GM21526 (cell line): ENCODE measurements at regions not wholly inside any gene's neighbourhood (a gene's known extent, or its start where the extent isn't known, plus 50 kb on each side); places are given as distances from the start of the nearest gene placed in this dataset.
"Not testable (repeated sequence)": the region's sequence is repeated elsewhere in the genome, so short reads cannot be mapped to it uniquely, and the experiment has no call there.

Experiments
- ATAC-seq: cut with Tn5 transposase; IDR thresholded peaks from one replicate; pipeline ENCODE4 v1.9.1; 2021; ENCODE audit warnings: moderate library complexity; ENCODE audit not compliant: unreplicated experiment, low FRiP score

DNA sequence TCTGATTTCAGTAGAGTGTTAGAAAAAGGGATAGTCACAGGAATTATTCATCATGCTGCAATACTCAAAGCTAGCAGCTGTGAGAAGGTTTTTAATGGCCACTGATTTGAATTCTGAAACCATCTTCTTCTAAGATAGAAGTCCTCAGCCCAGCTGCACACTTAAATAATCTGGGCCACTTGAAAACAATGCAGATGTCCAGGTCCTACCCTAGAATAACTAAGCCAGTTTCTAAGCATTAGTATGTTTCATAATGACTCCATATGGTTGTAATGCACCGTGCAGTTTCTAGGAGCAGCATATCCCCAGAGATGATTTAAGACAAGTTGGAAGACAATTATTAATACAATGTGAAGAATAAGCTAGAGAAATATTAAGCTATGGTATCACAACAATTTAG lies 159.9 kb upstream of the FBXL17 start:
- ATAC-seq: peak; percentile 76

GRCh38 chr5:108536321-108536720 lies 154.4 kb upstream of the FBXL17 start:
- ATAC-seq: no peak

DNA sequence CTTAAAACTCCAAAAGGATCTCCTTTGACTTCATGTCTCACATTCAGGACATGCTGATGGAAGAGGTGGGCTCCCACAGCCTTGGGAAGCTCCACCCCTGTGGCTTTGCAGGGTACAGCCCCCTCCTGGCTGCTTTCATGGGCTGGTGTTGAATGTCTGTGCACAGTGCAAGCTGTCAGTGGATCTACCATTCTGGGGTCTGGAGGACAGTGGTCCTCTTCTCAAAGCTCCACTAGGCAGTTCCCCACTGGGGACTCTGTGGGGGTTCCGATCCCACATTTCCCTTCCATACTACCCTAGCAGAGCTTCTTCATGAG lies 150.2 kb upstream of the FBXL17 start:
- ATAC-seq: not testable (repeated sequence)

DNA sequence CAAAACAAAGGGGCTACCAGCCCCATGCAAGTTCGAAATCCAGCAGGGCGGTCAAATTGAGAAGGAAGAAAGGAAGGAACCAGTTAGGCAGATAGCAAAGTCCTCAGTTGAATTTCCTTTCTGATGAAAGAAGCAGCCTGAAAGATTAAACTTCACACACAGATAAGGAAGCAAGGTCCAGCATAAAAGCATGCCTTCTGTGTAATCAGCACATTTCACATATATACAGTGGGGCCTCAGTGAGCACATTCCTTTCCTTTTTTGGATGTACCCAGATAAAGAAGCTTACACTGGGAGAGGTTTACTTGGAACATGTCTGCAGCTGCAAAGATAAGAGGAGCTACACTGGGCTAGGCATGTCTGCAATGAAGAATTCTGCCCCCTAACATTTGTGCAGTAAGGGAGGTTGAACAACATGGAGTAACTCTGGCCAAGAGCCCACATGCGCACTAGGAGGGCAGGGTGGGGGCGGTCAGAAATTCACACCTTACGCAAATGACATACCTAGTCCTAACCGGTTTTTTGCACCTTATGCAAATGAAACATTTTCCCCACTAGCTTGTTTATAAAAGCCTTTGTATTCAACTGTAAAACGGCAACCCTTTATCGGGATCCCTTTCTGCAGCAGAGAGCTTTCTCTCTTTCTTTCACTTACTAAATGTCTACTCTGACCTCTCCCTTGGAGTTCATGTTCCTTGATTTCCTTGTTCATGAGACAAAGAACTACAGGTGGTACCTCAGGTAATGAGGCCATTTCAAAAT lies 149.7 kb upstream of the FBXL17 start:
- ATAC-seq: no peak

DNA sequence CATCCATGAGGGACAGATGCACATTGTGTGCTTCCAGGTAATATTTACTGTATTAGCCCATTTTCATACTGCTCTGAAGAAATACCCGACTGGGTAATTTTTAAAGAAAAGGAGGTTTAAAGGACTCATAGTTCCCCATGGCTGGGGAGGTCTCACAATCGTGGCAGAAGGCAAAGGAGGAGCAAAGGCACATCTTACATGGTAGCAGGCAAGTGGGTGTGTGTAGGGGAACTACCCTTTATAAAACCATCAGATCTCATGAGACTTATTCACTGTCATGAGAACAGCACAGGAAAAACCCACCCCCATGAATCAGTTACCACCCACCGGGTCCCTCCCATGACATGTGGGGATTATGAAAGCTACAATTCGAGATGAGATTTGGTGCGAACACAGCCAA lies 148.8 kb upstream of the FBXL17 start:
- no peak for ATAC-seq

DNA sequence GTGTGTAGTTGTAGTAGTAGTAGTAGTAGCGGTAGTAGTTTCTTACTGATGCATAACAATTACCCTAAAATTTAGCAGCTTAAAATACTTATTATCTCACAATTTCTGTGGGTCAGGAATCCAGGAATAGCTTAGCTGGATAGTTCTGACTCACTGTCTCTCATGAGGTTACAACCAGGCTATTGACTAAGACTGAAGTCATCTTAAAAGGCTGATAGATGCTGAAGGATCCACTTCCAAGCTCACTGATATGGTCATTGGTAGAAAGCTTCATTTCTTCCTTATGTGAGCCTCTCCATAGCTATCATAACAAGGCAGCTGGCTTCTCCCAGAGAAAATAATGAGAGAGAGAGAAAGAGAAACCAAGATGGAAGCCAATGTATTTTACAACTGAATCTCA lies 147.5 kb upstream of the FBXL17 start:
- no peak for ATAC-seq

- no peak for ATAC-seq
Observed at GRCh38 chr5:108528655-108529054, 146.8 kb upstream of the FBXL17 start.

DNA sequence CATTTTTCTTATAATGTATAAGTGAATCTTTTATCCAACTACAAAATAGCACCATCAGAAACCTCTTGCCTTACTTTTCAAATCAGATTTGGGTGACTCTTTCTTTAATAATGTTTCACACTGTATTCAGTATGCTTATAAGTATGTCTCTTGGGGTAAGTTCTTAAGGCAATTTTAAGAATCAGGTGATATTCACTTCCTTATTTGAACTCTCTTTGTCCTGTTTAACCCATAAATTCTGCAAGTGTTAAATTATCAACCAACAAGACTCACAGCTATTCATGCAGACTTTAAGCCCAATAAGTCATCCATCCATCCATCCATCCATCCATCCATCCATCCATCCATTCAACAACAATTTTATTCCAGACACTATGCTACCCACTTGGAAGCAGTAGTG lies 142.7 kb upstream of the FBXL17 start:
- no peak for ATAC-seq

DNA sequence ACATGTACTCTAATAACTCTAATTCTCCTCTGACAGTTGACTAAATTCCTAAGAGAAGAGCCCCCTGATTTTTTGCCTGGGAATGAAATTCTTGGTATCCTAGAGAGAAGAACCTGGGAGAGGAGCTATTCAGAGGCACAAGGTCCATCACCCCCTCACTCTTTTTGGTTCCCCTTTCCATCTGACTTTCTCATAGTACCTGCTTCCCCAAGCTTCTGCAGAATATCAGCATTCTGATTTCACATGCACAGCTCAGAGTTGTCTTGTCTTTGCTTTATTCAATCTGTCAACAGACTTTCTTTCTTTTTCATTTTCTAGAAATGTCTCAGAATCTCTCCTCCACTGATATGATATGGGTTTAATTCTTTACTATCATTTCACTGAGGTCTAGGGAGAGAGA lies 141.5 kb upstream of the FBXL17 start:
- peak; percentile 31 for ATAC-seq

GRCh38 chr5:108521841-108522506 lies 140.1 kb upstream of the FBXL17 start:
- ATAC-seq: peak; percentile 54

DNA sequence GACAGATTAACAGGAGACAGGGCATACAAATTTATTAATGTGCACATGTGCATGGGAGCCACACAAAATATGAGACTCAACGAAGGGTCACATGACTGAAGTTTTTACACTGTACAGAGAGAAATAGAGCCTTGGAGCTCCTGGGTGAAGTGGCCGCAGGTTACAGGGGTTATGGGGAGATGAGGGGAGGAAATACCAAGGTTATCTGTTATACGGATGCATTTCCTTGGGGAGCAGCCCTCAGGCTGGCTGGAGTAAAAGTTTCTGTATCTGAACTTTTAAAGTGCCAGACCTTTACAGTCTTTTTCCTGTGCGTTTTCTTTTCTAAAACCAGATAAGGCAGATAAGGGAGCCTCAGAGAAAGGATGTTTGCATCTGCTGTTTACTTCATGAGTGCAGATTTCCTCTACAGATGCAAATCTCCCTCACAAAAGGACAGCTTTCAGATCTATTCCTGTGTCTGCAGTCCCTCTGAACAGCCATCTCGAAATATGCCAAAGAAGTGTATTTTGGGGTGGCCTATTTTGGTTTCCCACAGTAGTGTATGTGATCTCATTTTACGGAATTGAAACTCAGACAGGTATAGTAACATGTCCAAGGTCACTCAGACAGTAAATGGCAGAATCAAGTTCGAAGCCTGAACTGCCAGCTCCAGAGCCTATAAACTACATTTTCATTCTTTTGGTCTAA lies 139.3 kb upstream of the FBXL17 start:
- peak; percentile 89 for ATAC-seq

DNA sequence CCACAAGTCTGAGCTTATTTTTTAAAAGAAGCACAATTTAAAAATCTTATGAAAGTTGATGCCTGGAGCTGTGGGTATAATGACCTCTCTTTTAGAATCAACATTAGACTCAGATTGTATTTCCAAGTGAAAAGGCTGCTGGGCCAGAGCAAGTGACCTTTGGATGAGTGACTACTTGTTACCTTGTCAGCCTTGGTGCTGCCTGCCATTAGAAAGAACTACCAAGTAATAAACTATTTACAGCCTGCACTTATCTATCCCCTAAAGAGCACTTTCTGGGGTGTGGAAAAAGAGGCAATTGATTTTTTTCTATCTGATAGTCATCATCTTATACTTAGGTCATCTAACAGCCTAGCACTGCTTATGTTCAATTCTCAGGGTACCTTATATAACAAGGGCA lies 134.9 kb upstream of the FBXL17 start:
- ATAC-seq: no peak

DNA sequence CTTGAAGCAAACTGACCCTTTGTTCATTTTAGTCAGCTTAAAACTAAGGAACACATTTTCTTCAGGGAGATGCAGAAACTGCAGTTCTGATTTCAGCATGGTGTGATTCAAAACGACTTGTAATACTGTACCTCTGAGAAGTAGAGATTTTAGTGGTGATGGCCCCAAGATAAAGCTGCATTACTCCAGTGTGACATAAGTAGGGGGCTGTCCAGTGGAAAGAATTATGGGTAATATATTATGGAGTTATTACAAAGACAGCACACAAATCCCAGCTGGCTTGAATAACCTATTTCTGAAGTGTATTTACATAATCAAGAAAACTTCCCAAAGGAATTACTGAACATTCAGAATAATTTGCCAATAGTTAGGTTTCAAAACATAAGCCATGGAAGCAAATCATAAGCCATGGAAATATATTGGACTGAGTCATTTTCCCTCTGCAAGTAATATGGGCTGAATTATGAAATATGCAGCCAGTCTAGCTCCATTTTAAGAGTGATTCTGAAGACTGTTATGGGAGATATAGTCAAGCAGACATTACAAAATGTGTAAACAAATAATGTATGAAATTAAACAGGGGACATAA lies 133.7 kb upstream of the FBXL17 start:
- ATAC-seq: no peak

GRCh38 chr5:108508979-108509378 lies 127.1 kb upstream of the FBXL17 start:
- ATAC-seq: no peak

DNA sequence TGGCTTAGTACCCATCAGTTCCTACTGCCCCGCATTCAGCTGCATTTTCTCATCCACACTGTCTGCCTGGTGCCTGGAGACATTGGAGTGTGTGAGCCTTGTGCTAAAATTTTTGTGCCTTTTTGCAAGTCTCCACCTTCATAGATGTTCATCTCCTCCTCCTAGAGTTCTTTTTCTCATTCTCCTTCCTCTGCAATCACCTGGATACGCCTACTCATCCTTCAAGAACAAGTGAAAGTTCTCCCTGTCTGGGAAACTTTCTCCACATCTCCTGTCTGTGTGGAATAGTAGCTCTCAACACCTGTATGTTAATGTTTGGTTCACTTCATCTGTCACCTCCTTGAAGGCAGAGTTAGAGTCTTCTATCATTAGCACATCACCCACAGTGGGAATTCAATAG lies 125.7 kb upstream of the FBXL17 start:
- no peak for ATAC-seq

DNA sequence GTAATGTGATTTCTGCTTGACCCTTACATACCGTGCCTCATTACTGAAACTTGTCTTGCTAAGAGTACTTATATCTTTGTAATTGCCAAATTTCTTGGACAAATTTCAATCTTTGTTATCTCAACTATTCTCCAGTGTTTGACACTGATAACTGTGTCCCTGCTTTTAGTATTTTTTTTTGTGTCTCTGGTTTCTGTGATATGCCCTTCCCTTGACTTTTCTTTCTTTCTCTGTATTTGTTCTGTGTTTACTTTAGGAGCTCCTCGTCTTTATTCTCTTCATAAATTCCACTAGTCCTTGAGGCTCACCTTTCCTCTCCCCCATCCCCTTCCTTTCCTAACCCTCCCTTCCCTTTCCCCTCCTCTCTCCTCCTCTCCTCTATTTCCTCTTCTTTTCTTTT lies 123.7 kb upstream of the FBXL17 start:
- no peak for ATAC-seq

DNA sequence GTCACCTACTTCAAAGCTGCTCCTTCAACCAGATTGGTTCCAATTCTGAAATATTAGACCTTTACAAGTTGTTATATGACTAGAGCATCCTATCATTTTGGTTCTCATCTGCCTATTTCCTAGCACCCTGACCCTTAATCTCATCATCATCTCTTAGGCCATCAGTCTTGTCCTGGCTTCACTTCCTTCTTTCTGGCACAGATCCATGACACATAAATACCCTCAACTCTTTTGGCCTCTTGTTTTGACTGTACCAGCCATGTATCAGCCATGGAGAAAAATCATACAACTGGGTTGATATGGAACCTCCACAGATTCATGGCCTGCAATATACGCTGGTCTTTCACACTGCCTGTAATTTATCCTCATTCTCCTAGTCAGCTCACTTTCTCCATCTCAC lies 123.1 kb upstream of the FBXL17 start:
- no peak for ATAC-seq

DNA sequence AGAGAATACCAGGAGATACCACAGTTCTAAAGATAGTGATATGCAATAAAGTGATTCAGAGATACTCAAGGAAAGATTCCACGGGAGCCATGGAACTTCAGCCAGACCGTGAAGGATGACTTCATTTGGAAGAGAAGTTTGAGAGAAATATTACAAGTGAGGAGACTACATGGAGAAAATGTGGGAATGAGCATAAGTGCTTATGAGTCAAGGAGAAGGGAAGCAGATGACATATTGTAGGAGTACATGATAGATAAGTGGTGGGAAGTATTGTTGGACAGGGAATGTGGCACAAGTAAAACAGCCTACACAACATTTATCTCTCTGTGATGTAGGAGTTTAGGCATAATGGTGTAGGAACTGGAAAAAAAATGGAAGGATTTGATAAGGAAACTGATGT lies 122.1 kb upstream of the FBXL17 start:
- ATAC-seq: no peak

DNA sequence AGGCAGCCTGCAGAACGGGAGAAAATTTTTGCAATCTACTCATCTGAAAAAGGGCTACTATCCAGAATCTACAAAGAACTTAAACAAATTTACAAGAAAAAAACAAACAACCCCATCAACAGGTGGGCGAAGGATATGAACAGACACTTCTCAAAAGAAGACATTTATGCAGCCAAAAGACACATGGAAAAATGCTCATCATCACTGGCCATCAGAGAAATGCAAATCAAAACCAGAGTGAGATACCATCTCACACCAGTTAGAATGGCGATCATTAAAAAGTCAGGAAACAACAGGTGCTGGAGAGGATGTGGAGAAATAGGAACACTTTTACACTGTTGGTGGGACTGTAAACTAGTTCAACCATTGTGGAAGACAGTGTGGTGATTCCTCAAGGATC lies 113.7 kb upstream of the FBXL17 start:
- not testable (repeated sequence) for ATAC-seq

- no peak for ATAC-seq
Observed at GRCh38 chr5:108487951-108488350, 106.1 kb upstream of the FBXL17 start.

GRCh38 chr5:108484035-108484434 lies 102.1 kb upstream of the FBXL17 start:
- ATAC-seq: no peak
